Caco-2 (cell line): ENCODE measurements at regions not wholly inside any gene's neighbourhood (a gene's known extent, or its start where the extent isn't known, plus 50 kb on each side); places are given as distances from the start of the nearest gene placed in this dataset.

Experiments
- BruUV-seq: library from RNA; stranded (reverse); fragments of 400-500 nt; replicated peaks from 2 replicates; lab custom pipeline; 2021; lab: Mats Ljungman, UMichigan
- CTCF ChIA-PET: fragments of 300-600 bp; sonication (Branson Sonifier 250); formaldehyde crosslinking; loops from one replicate; lab custom pipeline; 2022; ENCODE audit warnings: antibody characterized with exemption; lab: Charles Lee
- POLR2A ChIA-PET: fragments of 300-600 bp; sonication (Branson Sonifier 250); formaldehyde crosslinking; loops from one replicate; lab custom pipeline; 2022; ENCODE audit warnings: antibody characterized with exemption; lab: Charles Lee
- DNase-seq, 2 experiments: peaks; one replicate each; pipeline versions ENCODE4 v3.0.0 to v3.0.0-alpha.2; 2020 to 2022
- H3K27me3 ChIP-seq: replicated peaks from 2 replicates; pipeline ENCODE4 v1.6.0; 2011; ENCODE audit warnings: low read length; ENCODE audit not compliant: control insufficient read depth, insufficient read depth
- H3K36me3 ChIP-seq: 2 replicates; pipeline ENCODE4 v1.5.1; 2011; ENCODE audit warnings: low read length; ENCODE audit not compliant: control insufficient read depth, insufficient read depth
- H3K4me1 ChIP-seq: fragments of 250-450 bp; sonication (Bioruptor Pico); 2 replicates; pipeline ENCODE4 v1.5.1; 2020; ENCODE audit warnings: mild to moderate bottlenecking
- H3K4me3 ChIP-seq: 2 replicates; pipeline ENCODE4 v1.5.1; 2011; ENCODE audit warnings: low read depth, mild to moderate bottlenecking, control low read depth, low read length
- H3K9me3 ChIP-seq: fragments of 250-450 bp; sonication (Bioruptor Pico); 2 replicates; pipeline ENCODE4 v1.5.1; 2020; ENCODE audit warnings: mild to moderate bottlenecking, moderate library complexity
- H3K27ac Mint-ChIP-seq: one replicate; pipeline ENCODE4 v1.8.0; 2022; ENCODE audit warnings: mixed read lengths; ENCODE audit not compliant: unreplicated experiment
- H3K27me3 Mint-ChIP-seq: one replicate; pipeline ENCODE4 v1.8.0; 2022; ENCODE audit warnings: mixed read lengths; ENCODE audit not compliant: insufficient read depth, unreplicated experiment
- H3K36me3 Mint-ChIP-seq: one replicate; pipeline ENCODE4 v1.8.0; 2022; ENCODE audit warnings: mild to moderate bottlenecking, mixed read lengths; ENCODE audit not compliant: insufficient read depth, unreplicated experiment
- H3K4me1 Mint-ChIP-seq: one replicate; pipeline ENCODE4 v1.8.0; 2022; ENCODE audit warnings: low read depth, mixed read lengths; ENCODE audit not compliant: unreplicated experiment
- H3K4me3 Mint-ChIP-seq: one replicate; pipeline ENCODE4 v1.8.0; 2022; ENCODE audit warnings: mild to moderate bottlenecking, moderate library complexity, mixed read lengths; ENCODE audit not compliant: unreplicated experiment
- H3K9me3 Mint-ChIP-seq: one replicate; pipeline ENCODE4 v1.8.0; 2022; ENCODE audit warnings: mixed read lengths; ENCODE audit not compliant: unreplicated experiment
- intact Hi-C: fragments of 100-400 bp; cut with micrococcal nuclease; formaldehyde crosslinking; loops from one replicate; pipeline ENCODE4 v1.10.0; 2022; ENCODE audit not compliant: unreplicated experiment
- TF ChIP-seq, protein P1 (sequence below), 2 experiments: fragments of 200-600 bp in 1 of 2; IDR thresholded peaks; 1 replicate in 1 of 2; 2 replicates in 1 of 2; pipeline versions ENCODE4 v1.5.1 to v1.8.0; 2011 to 2022; ENCODE audit warnings: antibody characterized with exemption in 1 of 2, control low read depth in 1 of 2, inconsistent platforms in 1 of 2, low read depth in 1 of 2, low read length in 1 of 2, mild to moderate bottlenecking in 1 of 2, moderate library complexity in 1 of 2; ENCODE audit not compliant: insufficient read depth in 1 of 2, severe bottlenecking in 1 of 2, unreplicated experiment in 1 of 2

GRCh38 chr4:163815776-163816175 lies 321.3 kb downstream of the TMA16 start:
- no peak for DNase-seq
- Histone ChIP-seq H3K36me3 (no peaks in the 10 kb centered on the region), H3K4me1 (peaks cover 11% of the 10 kb centered on the region; the same call in 1 of the 2 replicates), H3K9me3 (no peaks in the 10 kb centered on the region; the same call in 1 of the 2 replicates), H3K4me3 (no peak overlapping the region), H3K27me3 (no peaks in the 10 kb centered on the region)
- H3K4me3 Mint-ChIP-seq = no peak overlapping the region
- no peak overlapping the region for H3K27ac Mint-ChIP-seq
- H3K36me3 Mint-ChIP-seq = no peaks in the 10 kb centered on the region
- no TSS peak for BruUV-seq
- H3K27me3 Mint-ChIP-seq = no peaks in the 10 kb centered on the region
- TF ChIP-seq, protein P1, sequence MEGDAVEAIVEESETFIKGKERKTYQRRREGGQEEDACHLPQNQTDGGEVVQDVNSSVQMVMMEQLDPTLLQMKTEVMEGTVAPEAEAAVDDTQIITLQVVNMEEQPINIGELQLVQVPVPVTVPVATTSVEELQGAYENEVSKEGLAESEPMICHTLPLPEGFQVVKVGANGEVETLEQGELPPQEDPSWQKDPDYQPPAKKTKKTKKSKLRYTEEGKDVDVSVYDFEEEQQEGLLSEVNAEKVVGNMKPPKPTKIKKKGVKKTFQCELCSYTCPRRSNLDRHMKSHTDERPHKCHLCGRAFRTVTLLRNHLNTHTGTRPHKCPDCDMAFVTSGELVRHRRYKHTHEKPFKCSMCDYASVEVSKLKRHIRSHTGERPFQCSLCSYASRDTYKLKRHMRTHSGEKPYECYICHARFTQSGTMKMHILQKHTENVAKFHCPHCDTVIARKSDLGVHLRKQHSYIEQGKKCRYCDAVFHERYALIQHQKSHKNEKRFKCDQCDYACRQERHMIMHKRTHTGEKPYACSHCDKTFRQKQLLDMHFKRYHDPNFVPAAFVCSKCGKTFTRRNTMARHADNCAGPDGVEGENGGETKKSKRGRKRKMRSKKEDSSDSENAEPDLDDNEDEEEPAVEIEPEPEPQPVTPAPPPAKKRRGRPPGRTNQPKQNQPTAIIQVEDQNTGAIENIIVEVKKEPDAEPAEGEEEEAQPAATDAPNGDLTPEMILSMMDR (IDR thresholded peaks at IDR 0.05; ENCODE audit: insufficient read depth in 1 of 2, low read depth in 1 of 2, low read length in 1 of 2, severe bottlenecking in 1 of 2, unreplicated experiment in 1 of 2) = no peak
- intact Hi-C loops = no loop called here
- no peaks in the 10 kb centered on the region for H3K9me3 Mint-ChIP-seq
- peaks cover 7% of the 10 kb centered on the region for H3K4me1 Mint-ChIP-seq
- POLR2A ChIA-PET = no interaction called here
- CTCF ChIA-PET = no interaction called here

DNA sequence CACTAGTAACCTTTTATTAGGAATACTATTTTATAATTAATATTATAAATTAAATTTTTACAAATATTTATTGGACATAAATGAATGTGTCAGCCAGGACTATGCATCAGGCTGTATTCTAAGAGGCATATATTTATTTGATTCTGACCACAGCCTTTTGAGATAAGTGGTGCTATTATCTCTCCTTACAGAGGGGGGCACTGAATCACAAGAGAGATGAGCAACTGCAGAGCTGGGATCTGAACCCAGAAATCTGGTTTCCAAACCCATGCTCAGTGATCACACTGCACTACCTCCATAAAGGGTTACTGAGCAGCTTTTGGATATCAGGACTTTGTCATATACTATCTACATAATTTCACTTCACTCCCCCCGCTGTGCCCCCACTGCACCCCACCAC lies 322.0 kb downstream of the TMA16 start:
- intact Hi-C loops = no loop called here
- no peak overlapping the region for H3K4me3 ChIP-seq
- Mint-ChIP-seq H3K27ac (no peak overlapping the region), H3K36me3 (no peaks in the 10 kb centered on the region), H3K27me3 (no peaks in the 10 kb centered on the region), H3K4me3 (no peak overlapping the region), H3K4me1 (peaks cover 7% of the 10 kb centered on the region), H3K9me3 (no peaks in the 10 kb centered on the region)
- ChIA-PET POLR2A (no interaction called here), CTCF (no interaction called here)
- H3K9me3 ChIP-seq = no peaks in the 10 kb centered on the region; the same call in 1 of the 2 replicates
- H3K4me1 ChIP-seq = peaks cover 11% of the 10 kb centered on the region; the same call in 1 of the 2 replicates
- no peaks in the 10 kb centered on the region for H3K36me3 ChIP-seq
- BruUV-seq = no TSS peak
- DNase-seq = no peak
- TF ChIP-seq, protein P1 (IDR thresholded peaks at IDR 0.05; ENCODE audit: insufficient read depth in 1 of 2, low read depth in 1 of 2, low read length in 1 of 2, severe bottlenecking in 1 of 2, unreplicated experiment in 1 of 2) = no peak
- no peaks in the 10 kb centered on the region for H3K27me3 ChIP-seq

DNA sequence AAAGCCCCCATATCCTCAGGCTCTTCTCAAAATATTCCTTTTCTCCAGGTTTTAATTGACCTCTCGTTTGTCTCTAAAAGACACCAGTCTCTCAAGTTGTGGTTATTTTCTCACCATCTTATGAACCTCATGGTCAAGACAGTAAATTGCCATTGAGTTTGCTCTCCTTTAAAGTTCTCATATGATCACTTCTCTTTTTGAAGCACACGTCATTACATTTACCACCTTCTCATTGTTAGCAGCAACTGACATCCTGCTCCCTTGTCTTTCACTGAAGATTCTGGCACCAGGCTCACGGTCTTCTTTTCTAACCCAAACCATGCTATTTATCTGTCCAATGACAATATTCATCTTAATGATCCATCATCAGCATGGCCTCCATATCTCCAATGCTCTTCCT lies 324.2 kb downstream of the TMA16 start:
- H3K36me3 Mint-ChIP-seq = no peaks in the 10 kb centered on the region
- no TSS peak for BruUV-seq
- DNase-seq = no peak
- POLR2A ChIA-PET = no interaction called here
- H3K27me3 Mint-ChIP-seq = no peaks in the 10 kb centered on the region
- Histone ChIP-seq H3K9me3 (no peaks in the 10 kb centered on the region; the same call in 1 of the 2 replicates), H3K4me3 (no peak overlapping the region), H3K36me3 (no peaks in the 10 kb centered on the region), H3K4me1 (peaks cover 5% of the 10 kb centered on the region; the same call in 1 of the 2 replicates), H3K27me3 (no peaks in the 10 kb centered on the region)
- no peak overlapping the region for H3K4me3 Mint-ChIP-seq
- TF ChIP-seq, protein P1 (IDR thresholded peaks at IDR 0.05; ENCODE audit: insufficient read depth in 1 of 2, low read depth in 1 of 2, low read length in 1 of 2, severe bottlenecking in 1 of 2, unreplicated experiment in 1 of 2) = no peak
- H3K9me3 Mint-ChIP-seq = no peaks in the 10 kb centered on the region
- intact Hi-C loops = no loop called here
- H3K27ac Mint-ChIP-seq = no peak overlapping the region
- peaks cover 7% of the 10 kb centered on the region for H3K4me1 Mint-ChIP-seq
- CTCF ChIA-PET = no interaction called here
